ENCODE measurements at regions not wholly inside any gene's neighbourhood (a gene's known extent, or its start where the extent isn't known, plus 50 kb on each side); places are given as distances from the start of the nearest gene placed in this dataset.

DNA sequence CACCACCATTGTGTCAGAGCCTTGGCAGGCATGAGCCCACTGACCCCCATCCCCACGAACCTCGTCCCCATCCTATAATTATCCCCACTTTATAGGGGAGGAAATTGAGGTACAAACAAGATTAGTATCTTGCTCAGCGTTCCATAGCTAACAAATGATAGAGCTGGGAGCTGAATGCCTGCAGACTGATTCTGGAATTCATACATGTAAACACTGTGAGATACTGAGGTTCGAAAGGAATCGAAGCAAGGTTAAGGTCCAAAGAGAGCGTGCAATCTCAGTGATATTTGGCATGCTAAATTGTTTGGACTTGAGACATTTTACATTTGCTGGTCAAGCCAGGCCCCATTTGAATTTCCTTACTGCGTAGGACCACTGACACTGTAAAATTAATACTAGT lies 746.6 kb downstream of the COL12A1 start:
- TF ChIP-seq, protein P1, sequence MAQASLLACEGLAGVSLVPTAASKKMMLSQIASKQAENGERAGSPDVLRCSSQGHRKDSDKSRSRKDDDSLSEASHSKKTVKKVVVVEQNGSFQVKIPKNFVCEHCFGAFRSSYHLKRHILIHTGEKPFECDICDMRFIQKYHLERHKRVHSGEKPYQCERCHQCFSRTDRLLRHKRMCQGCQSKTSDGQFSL (CRISPR knock-in tag; IDR thresholded peaks at IDR 0.05) = no peak
- TF ChIP-seq, protein P1 (tag; IDR thresholded peaks at IDR 0.05) = no peak
- no peak for TF ChIP-seq EZH2 (IDR thresholded peaks at IDR 0.05; ENCODE audit: borderline replicate concordance, low read depth, low read length)
- TF ChIP-seq, protein P2, sequence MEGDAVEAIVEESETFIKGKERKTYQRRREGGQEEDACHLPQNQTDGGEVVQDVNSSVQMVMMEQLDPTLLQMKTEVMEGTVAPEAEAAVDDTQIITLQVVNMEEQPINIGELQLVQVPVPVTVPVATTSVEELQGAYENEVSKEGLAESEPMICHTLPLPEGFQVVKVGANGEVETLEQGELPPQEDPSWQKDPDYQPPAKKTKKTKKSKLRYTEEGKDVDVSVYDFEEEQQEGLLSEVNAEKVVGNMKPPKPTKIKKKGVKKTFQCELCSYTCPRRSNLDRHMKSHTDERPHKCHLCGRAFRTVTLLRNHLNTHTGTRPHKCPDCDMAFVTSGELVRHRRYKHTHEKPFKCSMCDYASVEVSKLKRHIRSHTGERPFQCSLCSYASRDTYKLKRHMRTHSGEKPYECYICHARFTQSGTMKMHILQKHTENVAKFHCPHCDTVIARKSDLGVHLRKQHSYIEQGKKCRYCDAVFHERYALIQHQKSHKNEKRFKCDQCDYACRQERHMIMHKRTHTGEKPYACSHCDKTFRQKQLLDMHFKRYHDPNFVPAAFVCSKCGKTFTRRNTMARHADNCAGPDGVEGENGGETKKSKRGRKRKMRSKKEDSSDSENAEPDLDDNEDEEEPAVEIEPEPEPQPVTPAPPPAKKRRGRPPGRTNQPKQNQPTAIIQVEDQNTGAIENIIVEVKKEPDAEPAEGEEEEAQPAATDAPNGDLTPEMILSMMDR (IDR thresholded peaks at IDR 0.05 in 2 of 3, conservative IDR thresholded peaks at IDR 0.05 in 1 of 3; ENCODE audit: insufficient read depth in 2 of 3, low read depth in 1 of 3, low read length in 3 of 3) = no peak
- TF ChIP-seq POLR2A (conservative IDR thresholded peaks at IDR 0.05) = no peak
- TF ChIP-seq, protein P3, sequence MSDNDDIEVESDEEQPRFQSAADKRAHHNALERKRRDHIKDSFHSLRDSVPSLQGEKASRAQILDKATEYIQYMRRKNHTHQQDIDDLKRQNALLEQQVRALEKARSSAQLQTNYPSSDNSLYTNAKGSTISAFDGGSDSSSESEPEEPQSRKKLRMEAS (CRISPR knock-in tag; IDR thresholded peaks at IDR 0.05) = no peak
- TF ChIP-seq TAF1 (IDR thresholded peaks at IDR 0.05; ENCODE audit: control insufficient read depth, extremely low read depth, insufficient read depth, low read length, severe bottlenecking) = no peak
- no peak for TF ChIP-seq KLF6 (CRISPR knock-in tag; IDR thresholded peaks at IDR 0.05; ENCODE audit: borderline replicate concordance)
- TF ChIP-seq ZNF318 (IDR thresholded peaks at IDR 0.05; ENCODE audit: borderline replicate concordance in 1 of 2, low read depth in 1 of 2) = no peak

All from K562 (cell line).